Right forelimb (tissue), 1 donor: ENCODE measurements at regions not wholly inside any gene's neighbourhood (a gene's known extent, or its start where the extent isn't known, plus 50 kb on each side); places are given as distances from the start of the nearest gene placed in this dataset.

Experiments used
- DNase-seq: peaks from one replicate; pipeline ENCODE4 v3.0.0-alpha.2; 2018

- no peak for DNase-seq
These were observed 504.6 kb upstream of the MKI67 start for GRCh38 chr10:128630787-128631252.

GRCh38 chr10:128631801-128632241, 505.6 kb upstream of the MKI67 start:
- no peak for DNase-seq

- DNase-seq, result no peak
These were observed 506.5 kb upstream of the MKI67 start for GRCh38 chr10:128632694-128633093.

- DNase-seq, result no peak
These were observed 507.8 kb upstream of the MKI67 start for GRCh38 chr10:128633864-128634540.

GRCh38 chr10:128642023-128642422, 515.8 kb upstream of the MKI67 start:
- DNase-seq, result no peak

GRCh38 chr10:128642502-128642901, 516.3 kb upstream of the MKI67 start:
- DNase-seq, result no peak

- DNase-seq, result no peak
These were observed 517.4 kb upstream of the MKI67 start for GRCh38 chr10:128643658-128644057.

GRCh38 chr10:128645486-128645885, 519.3 kb upstream of the MKI67 start:
- no peak for DNase-seq

GRCh38 chr10:128646956-128647355, 520.7 kb upstream of the MKI67 start:
- no peak for DNase-seq

- DNase-seq, result no peak
These were observed 531.3 kb upstream of the MKI67 start for GRCh38 chr10:128657548-128657947.

GRCh38 chr10:128660726-128661125, 534.5 kb upstream of the MKI67 start:
- DNase-seq, result no peak

- no peak for DNase-seq
These were observed 535.4 kb upstream of the MKI67 start for GRCh38 chr10:128661404-128662197.

- DNase-seq, result no peak
These were observed 536.3 kb upstream of the MKI67 start for GRCh38 chr10:128662520-128662919.

GRCh38 chr10:128664729-128665128, 538.5 kb upstream of the MKI67 start:
- no peak for DNase-seq

GRCh38 chr10:128675405-128675804, 549.2 kb upstream of the MKI67 start:
- DNase-seq, result no peak

- no peak for DNase-seq
These were observed 553.9 kb upstream of the MKI67 start for GRCh38 chr10:128680116-128680515.

GRCh38 chr10:128684215-128684614, 558.0 kb upstream of the MKI67 start:
- no peak for DNase-seq

- DNase-seq, result no peak
These were observed 560.5 kb upstream of the MKI67 start for GRCh38 chr10:128686630-128687278.

GRCh38 chr10:128687408-128687807, 561.2 kb upstream of the MKI67 start:
- DNase-seq, result no peak

GRCh38 chr10:128687927-128688549, 561.8 kb upstream of the MKI67 start:
- DNase-seq, result no peak

GRCh38 chr10:128689667-128690066, 563.4 kb upstream of the MKI67 start:
- no peak for DNase-seq

- no peak for DNase-seq
These were observed 567.4 kb upstream of the MKI67 start for GRCh38 chr10:128693493-128694131.
